ENCODE measurements at regions not wholly inside any gene's neighbourhood (a gene's known extent, or its start where the extent isn't known, plus 50 kb on each side); places are given as distances from the start of the nearest gene placed in this dataset.
A peak's percentile ranks its signal among the peaks of the same experiment; 100 is the strongest.

DNA sequence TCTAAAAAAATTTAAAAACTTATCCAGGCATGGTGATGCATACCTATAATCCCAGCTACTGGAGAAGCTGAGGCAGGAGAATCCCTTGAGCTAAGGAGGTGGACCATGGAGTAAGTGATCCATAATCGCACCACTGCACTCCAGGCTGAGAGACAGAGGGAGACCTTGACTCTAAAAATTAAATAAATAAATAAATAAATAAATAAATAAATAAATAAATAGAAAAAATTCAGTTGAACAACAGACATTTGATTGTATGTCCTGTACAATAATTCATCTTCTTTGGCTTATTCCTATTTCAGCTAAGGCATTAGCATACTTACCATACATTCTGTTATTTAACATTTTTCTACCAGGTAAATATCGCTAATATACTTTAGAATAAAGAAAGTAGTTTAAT, 726.1 kb upstream of the GALNTL6 start:
- Histone ChIP-seq H3K36me3 (ENCODE audit: low read depth, missing control alignments) (no peaks in the 10 kb centered on the region), H3K27me3 (no peaks in the 10 kb centered on the region), H3K4me3 (no peak overlapping the region), H3K27ac (no peak overlapping the region), H3K9me3 (no peaks in the 10 kb centered on the region), H3K4me1 (no peaks in the 10 kb centered on the region)
- TF ChIP-seq, protein P1, sequence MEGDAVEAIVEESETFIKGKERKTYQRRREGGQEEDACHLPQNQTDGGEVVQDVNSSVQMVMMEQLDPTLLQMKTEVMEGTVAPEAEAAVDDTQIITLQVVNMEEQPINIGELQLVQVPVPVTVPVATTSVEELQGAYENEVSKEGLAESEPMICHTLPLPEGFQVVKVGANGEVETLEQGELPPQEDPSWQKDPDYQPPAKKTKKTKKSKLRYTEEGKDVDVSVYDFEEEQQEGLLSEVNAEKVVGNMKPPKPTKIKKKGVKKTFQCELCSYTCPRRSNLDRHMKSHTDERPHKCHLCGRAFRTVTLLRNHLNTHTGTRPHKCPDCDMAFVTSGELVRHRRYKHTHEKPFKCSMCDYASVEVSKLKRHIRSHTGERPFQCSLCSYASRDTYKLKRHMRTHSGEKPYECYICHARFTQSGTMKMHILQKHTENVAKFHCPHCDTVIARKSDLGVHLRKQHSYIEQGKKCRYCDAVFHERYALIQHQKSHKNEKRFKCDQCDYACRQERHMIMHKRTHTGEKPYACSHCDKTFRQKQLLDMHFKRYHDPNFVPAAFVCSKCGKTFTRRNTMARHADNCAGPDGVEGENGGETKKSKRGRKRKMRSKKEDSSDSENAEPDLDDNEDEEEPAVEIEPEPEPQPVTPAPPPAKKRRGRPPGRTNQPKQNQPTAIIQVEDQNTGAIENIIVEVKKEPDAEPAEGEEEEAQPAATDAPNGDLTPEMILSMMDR (IDR thresholded peaks at IDR 0.05): no peak
- no peak for TF ChIP-seq POLR2A (IDR thresholded peaks at IDR 0.05)
- WGBS, 2 donors: 89 to 97% methylated on average over 2 of the region's 2 CpGs
- no peak for DNase-seq
- intact Hi-C loops (cut with DNase I; ENCODE audit: low total_unique reads): no loop called here

DNA sequence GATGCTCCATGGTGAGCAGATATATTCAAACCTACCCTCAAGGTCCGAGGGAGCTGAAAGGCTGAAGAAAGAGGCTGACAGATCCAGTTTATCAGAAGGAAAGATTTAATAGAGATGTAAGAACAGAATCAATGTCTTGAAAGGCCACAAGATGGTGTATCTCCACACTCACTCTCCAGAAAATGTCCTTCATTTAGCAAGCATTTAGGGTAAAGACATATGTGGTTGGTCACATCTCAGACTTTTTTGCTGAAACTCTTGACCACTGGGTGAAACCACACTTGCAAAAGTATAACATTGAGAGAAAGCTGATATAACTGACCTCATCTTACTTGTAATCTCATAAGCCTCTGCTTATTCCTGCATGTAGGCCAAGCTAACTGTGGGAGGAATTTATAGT, 745.8 kb upstream of the GALNTL6 start:
- no peaks in the 10 kb centered on the region for H3K27me3 ChIP-seq
- H3K36me3 ChIP-seq (ENCODE audit: low read depth, missing control alignments): no peaks in the 10 kb centered on the region
- 63 to 74% methylated on average over 1 of the region's 1 CpG for WGBS, 2 donors
- no peaks in the 10 kb centered on the region for H3K9me3 ChIP-seq
- H3K4me3 ChIP-seq: no peak overlapping the region
- no peak overlapping the region for H3K27ac ChIP-seq
- intact Hi-C loops (cut with DNase I; ENCODE audit: low total_unique reads): no loop called here
- no peak for DNase-seq
- TF ChIP-seq POLR2A (IDR thresholded peaks at IDR 0.05): no peak
- H3K4me1 ChIP-seq: no peaks in the 10 kb centered on the region

DNA sequence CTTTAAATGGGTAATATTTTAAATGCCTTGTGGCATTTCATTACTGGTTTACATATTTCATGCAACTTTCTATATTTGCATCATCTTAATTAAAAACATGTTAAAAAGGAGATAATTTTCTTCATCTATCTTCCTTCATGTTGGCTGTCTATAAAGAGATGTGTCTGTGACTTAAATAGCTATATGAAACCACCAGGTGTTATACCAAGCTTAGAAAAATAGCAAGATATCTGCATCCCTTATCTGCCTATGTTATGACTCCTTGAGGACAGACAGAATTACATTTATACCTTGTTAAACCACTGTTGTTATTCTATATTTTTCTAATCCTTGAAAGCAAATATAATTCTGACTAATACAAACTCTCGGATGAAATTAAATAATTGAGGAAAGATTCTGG, 763.8 kb upstream of the GALNTL6 start:
- TF ChIP-seq, protein P1 (IDR thresholded peaks at IDR 0.05): no peak
- TF ChIP-seq POLR2A (IDR thresholded peaks at IDR 0.05): no peak
- Histone ChIP-seq H3K4me1 (no peaks in the 10 kb centered on the region), H3K4me3 (no peak overlapping the region), H3K36me3 (ENCODE audit: low read depth, missing control alignments) (no peaks in the 10 kb centered on the region), H3K9me3 (no peaks in the 10 kb centered on the region), H3K27ac (no peak overlapping the region), H3K27me3 (no peaks in the 10 kb centered on the region)
- no peak for DNase-seq
- WGBS, 2 donors: 79 to 98% methylated on average over 1 of the region's 1 CpG
- intact Hi-C loops (cut with DNase I; ENCODE audit: low total_unique reads): no loop called here

DNA sequence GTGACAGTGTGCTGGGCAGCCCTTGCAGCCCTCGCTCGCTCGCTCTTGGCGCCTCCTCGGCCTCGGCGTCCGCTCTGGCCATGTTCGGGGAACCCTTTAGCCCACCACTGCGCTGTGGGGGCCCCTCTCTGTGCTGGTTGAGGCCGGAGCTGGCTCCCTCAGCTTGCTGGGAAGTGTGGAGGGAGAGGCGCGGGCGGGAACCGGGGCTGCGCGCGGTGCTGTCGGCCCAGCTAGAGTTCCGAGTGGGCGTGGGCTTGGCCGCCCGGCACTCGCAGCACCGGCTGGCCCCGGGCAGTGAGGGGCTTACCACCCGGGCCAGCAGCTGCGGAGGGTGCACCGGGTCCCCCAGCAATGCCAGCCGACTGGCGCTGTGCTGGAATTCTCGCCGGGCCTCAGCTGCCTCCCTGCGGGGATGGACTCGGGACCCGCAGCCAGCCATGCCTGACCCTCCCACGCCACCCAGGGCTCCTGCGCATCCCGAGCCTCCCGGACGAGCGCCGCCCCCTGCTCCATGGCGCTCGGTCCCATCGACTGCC, 770.1 kb upstream of the GALNTL6 start:
- H3K27me3 ChIP-seq: no peaks in the 10 kb centered on the region
- no peaks in the 10 kb centered on the region for H3K36me3 ChIP-seq (ENCODE audit: low read depth, missing control alignments)
- no peaks in the 10 kb centered on the region for H3K9me3 ChIP-seq
- no peak for TF ChIP-seq POLR2A (IDR thresholded peaks at IDR 0.05)
- TF ChIP-seq, protein P1 (IDR thresholded peaks at IDR 0.05): no peak
- no peaks in the 10 kb centered on the region for H3K4me1 ChIP-seq
- peak overlapping the region; percentile 39 to 49 for H3K4me3 ChIP-seq
- WGBS, 2 donors: 61 to 81% methylated on average over 10 to 38 of the region's 46 CpGs
- H3K27ac ChIP-seq: no peak overlapping the region
- DNase-seq: peak; percentile 26
- intact Hi-C loops (cut with DNase I; ENCODE audit: low total_unique reads): no loop called here

DNA sequence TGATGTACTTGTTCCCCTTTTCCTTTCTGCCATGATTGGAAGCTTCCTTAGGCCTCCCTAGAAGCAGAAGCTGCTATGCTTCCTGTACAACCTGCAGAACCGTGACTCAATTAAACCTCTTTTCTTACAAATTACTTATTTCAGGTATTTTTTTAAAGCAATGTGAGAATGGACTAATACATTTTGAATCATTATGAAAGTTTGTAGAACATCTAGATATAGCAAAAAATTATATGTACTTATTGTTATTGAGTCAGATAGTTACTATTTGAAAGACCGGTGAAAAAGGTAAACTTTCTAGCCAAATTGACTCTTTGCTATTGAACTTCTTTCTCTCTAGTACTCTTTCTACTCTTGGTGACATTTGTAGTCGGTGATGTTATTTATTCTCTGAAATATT, 777.3 kb upstream of the GALNTL6 start:
- H3K27ac ChIP-seq: no peak overlapping the region
- H3K4me3 ChIP-seq: no peak overlapping the region
- H3K9me3 ChIP-seq: no peaks in the 10 kb centered on the region
- no peaks in the 10 kb centered on the region for H3K4me1 ChIP-seq
- no peaks in the 10 kb centered on the region for H3K27me3 ChIP-seq
- DNase-seq: no peak
- 90 to 95% methylated on average over 3 of the region's 3 CpGs for WGBS, 2 donors
- TF ChIP-seq POLR2A (IDR thresholded peaks at IDR 0.05): no peak
- TF ChIP-seq, protein P1 (IDR thresholded peaks at IDR 0.05): no peak
- intact Hi-C loops (cut with DNase I; ENCODE audit: low total_unique reads): no loop called here
- no peaks in the 10 kb centered on the region for H3K36me3 ChIP-seq (ENCODE audit: low read depth, missing control alignments)

Measured in testis (tissue), 2 donors.